ENCODE measurements at regions not wholly inside any gene's neighbourhood (a gene's known extent, or its start where the extent isn't known, plus 50 kb on each side); places are given as distances from the start of the nearest gene placed in this dataset.
"Not testable (repeated sequence)": the region's sequence is repeated elsewhere in the genome, so short reads cannot be mapped to it uniquely, and the experiment has no call there.

DNA sequence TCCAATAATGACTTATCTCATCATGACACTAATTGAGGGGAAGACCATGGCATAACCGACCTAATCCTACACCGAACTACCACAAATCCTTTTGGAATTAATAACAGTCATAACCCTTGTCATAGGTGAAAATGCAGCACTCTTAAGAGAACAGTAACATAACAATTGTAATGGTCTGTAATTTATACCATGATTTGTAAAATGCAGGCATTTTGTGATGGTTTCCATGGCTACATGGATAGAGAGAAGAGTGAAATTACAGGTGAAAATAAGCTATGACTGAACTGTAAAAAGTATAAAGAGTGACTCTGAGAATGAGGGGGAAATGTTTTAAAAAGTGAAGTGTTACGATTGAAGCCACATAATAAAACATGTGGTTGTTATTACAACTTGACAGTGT lies 494.1 kb upstream of the SLC39A10 start:
- no peaks in the 10 kb centered on the region for H3K4me1 ChIP-seq (ENCODE audit: control insufficient read depth, insufficient read depth, low read length)
- no peaks in the 10 kb centered on the region for H3K36me3 ChIP-seq (ENCODE audit: control insufficient read depth, insufficient read depth, low read length)
- no peak overlapping the region for H3K27ac ChIP-seq (ENCODE audit: low read depth, low read length)
- H3K9me3 ChIP-seq (ENCODE audit: control insufficient read depth, insufficient read depth, low read depth, low read length): peaks cover 3% of the 10 kb centered on the region; the same call in 1 of the 2 replicates
- H3K4me3 ChIP-seq (ENCODE audit: low read depth, low read length): no peak overlapping the region
- H3K9ac ChIP-seq (ENCODE audit: low read length): no peak overlapping the region
- no peaks in the 10 kb centered on the region for H3K27me3 ChIP-seq (ENCODE audit: control insufficient read depth, insufficient read depth, low read length)

- Histone ChIP-seq H3K9ac (ENCODE audit: low read length) (no peak overlapping the region), H3K36me3 (ENCODE audit: control insufficient read depth, insufficient read depth, low read length) (no peaks in the 10 kb centered on the region), H3K9me3 (ENCODE audit: control insufficient read depth, insufficient read depth, low read depth, low read length) (peaks cover 2% of the 10 kb centered on the region; the same call in 1 of the 2 replicates), H3K27ac (ENCODE audit: low read depth, low read length) (no peak overlapping the region), H3K4me1 (ENCODE audit: control insufficient read depth, insufficient read depth, low read length) (no peaks in the 10 kb centered on the region), H3K4me3 (ENCODE audit: low read depth, low read length) (no peak overlapping the region), H3K27me3 (ENCODE audit: control insufficient read depth, insufficient read depth, low read length) (no peaks in the 10 kb centered on the region)
Observed at GRCh38 chr2:195162194-195162593, 494.8 kb upstream of the SLC39A10 start.

DNA sequence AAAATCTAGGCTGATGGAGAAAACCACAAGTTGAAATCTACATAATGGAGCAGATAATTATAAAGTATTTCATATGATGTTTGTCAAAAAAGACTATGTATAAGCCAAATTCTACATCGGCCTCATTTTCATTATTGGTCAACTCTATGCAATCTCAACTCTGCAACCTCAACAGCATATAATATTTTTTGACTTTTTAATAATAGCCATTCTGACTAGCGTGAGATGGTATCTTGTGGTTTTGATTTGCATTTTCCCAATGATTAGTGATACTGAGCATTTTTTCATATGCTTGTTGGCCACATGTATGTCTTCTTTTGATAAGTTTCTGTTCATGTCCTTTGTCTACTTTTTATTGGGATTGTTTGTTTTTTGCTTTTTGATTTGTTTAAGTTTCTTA lies 496.1 kb upstream of the SLC39A10 start:
- Histone ChIP-seq H3K4me1 (ENCODE audit: control insufficient read depth, insufficient read depth, low read length) (no peaks in the 10 kb centered on the region), H3K27me3 (ENCODE audit: control insufficient read depth, insufficient read depth, low read length) (no peaks in the 10 kb centered on the region), H3K27ac (ENCODE audit: low read depth, low read length) (no peak overlapping the region), H3K9me3 (ENCODE audit: control insufficient read depth, insufficient read depth, low read depth, low read length) (no peaks in the 10 kb centered on the region), H3K36me3 (ENCODE audit: control insufficient read depth, insufficient read depth, low read length) (no peaks in the 10 kb centered on the region), H3K9ac (ENCODE audit: low read length) (no peak overlapping the region), H3K4me3 (ENCODE audit: low read depth, low read length) (no peak overlapping the region)

DNA sequence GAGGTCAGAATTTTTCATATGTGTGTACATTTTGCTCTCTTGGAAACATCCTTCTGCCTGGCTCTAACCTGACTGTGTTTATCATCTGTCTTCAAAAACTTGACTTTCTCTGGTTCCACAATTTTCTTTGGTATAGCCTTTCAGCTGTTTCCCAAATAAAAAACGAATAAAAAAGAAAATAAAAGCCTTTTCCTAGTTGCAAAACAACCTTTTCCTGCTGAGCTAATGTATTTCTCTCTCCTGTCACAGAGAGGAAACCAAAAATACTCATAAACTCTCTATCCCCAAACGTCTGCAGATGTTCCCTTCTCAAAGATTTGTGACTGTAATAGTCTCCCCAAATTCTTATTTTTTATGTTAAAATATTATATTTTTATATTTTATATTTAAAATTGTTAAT lies 505.3 kb upstream of the SLC39A10 start:
- Histone ChIP-seq H3K4me3 (ENCODE audit: low read depth, low read length) (no peak overlapping the region), H3K9ac (ENCODE audit: low read length) (no peak overlapping the region), H3K27me3 (ENCODE audit: control insufficient read depth, insufficient read depth, low read length) (no peaks in the 10 kb centered on the region), H3K4me1 (ENCODE audit: control insufficient read depth, insufficient read depth, low read length) (no peaks in the 10 kb centered on the region), H3K36me3 (ENCODE audit: control insufficient read depth, insufficient read depth, low read length) (no peaks in the 10 kb centered on the region), H3K27ac (ENCODE audit: low read depth, low read length) (no peak overlapping the region), H3K9me3 (ENCODE audit: control insufficient read depth, insufficient read depth, low read depth, low read length) (no peaks in the 10 kb centered on the region)

DNA sequence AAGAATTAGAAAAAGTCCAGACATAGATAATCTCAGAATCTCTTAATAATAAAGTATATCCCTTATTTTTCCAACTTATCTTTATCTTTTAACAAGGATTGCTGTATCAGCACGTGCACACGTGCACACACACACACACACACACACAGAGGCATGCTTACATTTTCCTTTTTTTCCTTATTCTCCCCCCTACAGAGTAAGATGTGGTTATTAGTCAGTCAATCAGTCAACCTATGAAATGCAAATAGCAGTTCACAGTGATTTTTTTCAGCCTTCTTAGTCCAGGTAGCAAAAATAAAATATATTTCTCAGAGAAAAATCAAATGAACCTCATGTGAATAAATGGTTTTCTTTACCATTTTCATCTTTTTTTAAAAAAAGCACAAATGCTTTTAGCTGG lies 506.2 kb upstream of the SLC39A10 start:
- H3K36me3 ChIP-seq (ENCODE audit: control insufficient read depth, insufficient read depth, low read length): no peaks in the 10 kb centered on the region
- no peak overlapping the region for H3K4me3 ChIP-seq (ENCODE audit: low read depth, low read length)
- no peaks in the 10 kb centered on the region for H3K4me1 ChIP-seq (ENCODE audit: control insufficient read depth, insufficient read depth, low read length)
- H3K9me3 ChIP-seq (ENCODE audit: control insufficient read depth, insufficient read depth, low read depth, low read length): no peaks in the 10 kb centered on the region
- no peaks in the 10 kb centered on the region for H3K27me3 ChIP-seq (ENCODE audit: control insufficient read depth, insufficient read depth, low read length)
- H3K9ac ChIP-seq (ENCODE audit: low read length): no peak overlapping the region
- H3K27ac ChIP-seq (ENCODE audit: low read depth, low read length): no peak overlapping the region

GRCh38 chr2:195148004-195148403 lies 509.0 kb upstream of the SLC39A10 start:
- H3K9ac ChIP-seq (ENCODE audit: low read length): no peak overlapping the region
- H3K27me3 ChIP-seq (ENCODE audit: control insufficient read depth, insufficient read depth, low read length): no peaks in the 10 kb centered on the region
- no peak overlapping the region for H3K4me3 ChIP-seq (ENCODE audit: low read depth, low read length)
- no peaks in the 10 kb centered on the region for H3K4me1 ChIP-seq (ENCODE audit: control insufficient read depth, insufficient read depth, low read length)
- H3K9me3 ChIP-seq (ENCODE audit: control insufficient read depth, insufficient read depth, low read depth, low read length): peaks cover 8% of the 10 kb centered on the region
- H3K36me3 ChIP-seq (ENCODE audit: control insufficient read depth, insufficient read depth, low read length): no peaks in the 10 kb centered on the region
- no peak overlapping the region for H3K27ac ChIP-seq (ENCODE audit: low read depth, low read length)

- no peak overlapping the region for H3K9ac ChIP-seq (ENCODE audit: low read length)
- no peaks in the 10 kb centered on the region for H3K4me1 ChIP-seq (ENCODE audit: control insufficient read depth, insufficient read depth, low read length)
- H3K27me3 ChIP-seq (ENCODE audit: control insufficient read depth, insufficient read depth, low read length): no peaks in the 10 kb centered on the region
- H3K36me3 ChIP-seq (ENCODE audit: control insufficient read depth, insufficient read depth, low read length): no peaks in the 10 kb centered on the region
- peaks cover 8% of the 10 kb centered on the region for H3K9me3 ChIP-seq (ENCODE audit: control insufficient read depth, insufficient read depth, low read depth, low read length)
- no peak overlapping the region for H3K4me3 ChIP-seq (ENCODE audit: low read depth, low read length)
- H3K27ac ChIP-seq (ENCODE audit: low read depth, low read length): no peak overlapping the region
Observed at GRCh38 chr2:195146761-195147541, 510.1 kb upstream of the SLC39A10 start.

- no peaks in the 10 kb centered on the region for H3K27me3 ChIP-seq (ENCODE audit: control insufficient read depth, insufficient read depth, low read length)
- H3K4me3 ChIP-seq (ENCODE audit: low read depth, low read length): no peak overlapping the region
- H3K27ac ChIP-seq (ENCODE audit: low read depth, low read length): no peak overlapping the region
- H3K9me3 ChIP-seq (ENCODE audit: control insufficient read depth, insufficient read depth, low read depth, low read length): peaks cover 2% of the 10 kb centered on the region; the same call in 1 of the 2 replicates
- H3K4me1 ChIP-seq (ENCODE audit: control insufficient read depth, insufficient read depth, low read length): no peaks in the 10 kb centered on the region
- H3K9ac ChIP-seq (ENCODE audit: low read length): no peak overlapping the region
- H3K36me3 ChIP-seq (ENCODE audit: control insufficient read depth, insufficient read depth, low read length): no peaks in the 10 kb centered on the region
Observed at GRCh38 chr2:195138435-195138834, 518.6 kb upstream of the SLC39A10 start.

DNA sequence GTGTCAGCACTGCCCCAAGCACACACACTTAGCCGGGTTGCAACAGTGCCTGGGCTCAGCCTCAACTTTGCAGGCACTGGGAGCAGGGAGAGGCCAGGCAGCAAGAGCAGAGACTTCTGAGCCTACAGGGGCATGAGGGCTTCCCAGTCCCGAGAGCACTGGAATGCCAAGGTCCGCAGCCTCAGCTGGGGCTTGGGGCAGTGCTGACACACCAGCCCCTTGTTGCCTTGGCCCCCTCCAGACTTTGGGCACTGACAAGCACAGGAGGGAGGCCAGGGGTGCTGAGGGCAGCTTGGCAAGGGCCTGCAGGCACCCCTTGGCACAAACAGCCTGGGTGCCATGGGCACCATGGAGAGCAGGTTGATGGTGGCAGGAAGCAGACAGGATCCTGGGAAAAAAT lies 531.1 kb upstream of the SLC39A10 start:
- not testable (repeated sequence) for H3K4me3 ChIP-seq (ENCODE audit: low read depth, low read length); H3K36me3 ChIP-seq (ENCODE audit: control insufficient read depth, insufficient read depth, low read length); H3K9ac ChIP-seq (ENCODE audit: low read length); H3K9me3 ChIP-seq (ENCODE audit: control insufficient read depth, insufficient read depth, low read depth, low read length); H3K27me3 ChIP-seq (ENCODE audit: control insufficient read depth, insufficient read depth, low read length); H3K27ac ChIP-seq (ENCODE audit: low read depth, low read length); H3K4me1 ChIP-seq (ENCODE audit: control insufficient read depth, insufficient read depth, low read length)

- Histone ChIP-seq H3K4me1 (ENCODE audit: control insufficient read depth, insufficient read depth, low read length) (no peaks in the 10 kb centered on the region), H3K27me3 (ENCODE audit: control insufficient read depth, insufficient read depth, low read length) (no peaks in the 10 kb centered on the region), H3K27ac (ENCODE audit: low read depth, low read length) (no peak overlapping the region), H3K9ac (ENCODE audit: low read length) (no peak overlapping the region), H3K36me3 (ENCODE audit: control insufficient read depth, insufficient read depth, low read length) (no peaks in the 10 kb centered on the region), H3K9me3 (ENCODE audit: control insufficient read depth, insufficient read depth, low read depth, low read length) (no peaks in the 10 kb centered on the region), H3K4me3 (ENCODE audit: low read depth, low read length) (no peak overlapping the region)
Observed at GRCh38 chr2:195124391-195125079, 532.5 kb upstream of the SLC39A10 start.

GRCh38 chr2:195122653-195123052 lies 534.4 kb upstream of the SLC39A10 start:
- Histone ChIP-seq H3K4me3 (ENCODE audit: low read depth, low read length) (no peak overlapping the region), H3K9ac (ENCODE audit: low read length) (no peak overlapping the region), H3K4me1 (ENCODE audit: control insufficient read depth, insufficient read depth, low read length) (no peaks in the 10 kb centered on the region), H3K27ac (ENCODE audit: low read depth, low read length) (no peak overlapping the region), H3K36me3 (ENCODE audit: control insufficient read depth, insufficient read depth, low read length) (no peaks in the 10 kb centered on the region), H3K27me3 (ENCODE audit: control insufficient read depth, insufficient read depth, low read length) (no peaks in the 10 kb centered on the region), H3K9me3 (ENCODE audit: control insufficient read depth, insufficient read depth, low read depth, low read length) (no peaks in the 10 kb centered on the region)
